ENCODE measurements at regions not wholly inside any gene's neighbourhood (a gene's known extent, or its start where the extent isn't known, plus 50 kb on each side); places are given as distances from the start of the nearest gene placed in this dataset.
A peak's percentile ranks its signal among the peaks of the same experiment; 100 is the strongest.
"Not testable (repeated sequence)": the region's sequence is repeated elsewhere in the genome, so short reads cannot be mapped to it uniquely, and the experiment has no call there.

GRCh38 chr4:79210636-79211049 is 115.2 kb downstream of the NAA11 start:
- peaks cover 0 to 15% (median 6%) of the 10 kb centered on the region in 7 donors for H3K9me3 Mint-ChIP-seq
- no peaks in the 10 kb centered on the region for H3K27me3 Mint-ChIP-seq
- peaks cover 5 to 10% (median 8%) of the 10 kb centered on the region in 3 donors for H3K4me1 Mint-ChIP-seq
- no peak for ATAC-seq (ENCODE audit: low read depth in 2 of 2)
- H3K27ac Mint-ChIP-seq, result no peak overlapping the region
- DNase-seq, result no peak
- H3K4me3 Mint-ChIP-seq, result no peak overlapping the region
- H3K36me3 Mint-ChIP-seq, result no peaks in the 10 kb centered on the region

GRCh38 chr4:79209822-79210635 is 115.8 kb downstream of the NAA11 start:
- Mint-ChIP-seq H3K27ac (peak overlapping the region in 2 of 6 donors; percentile 64 to 73), H3K4me3 (peak overlapping the region in 1 of 8 donors; percentile 53), H3K36me3 (no peaks in the 10 kb centered on the region), H3K27me3 (no peaks in the 10 kb centered on the region), H3K4me1 (peaks cover 5 to 10% (median 8%) of the 10 kb centered on the region in 3 donors), H3K9me3 (peaks cover 0 to 15% (median 6%) of the 10 kb centered on the region in 7 donors)
- ATAC-seq (ENCODE audit: low read depth in 2 of 2), result no peak
- no peak for DNase-seq

GRCh38 chr4:79209081-79209480 is 116.8 kb downstream of the NAA11 start:
- Mint-ChIP-seq H3K4me3 (no peak overlapping the region), H3K9me3 (peaks cover 0 to 15% (median 6%) of the 10 kb centered on the region in 7 donors), H3K27me3 (no peaks in the 10 kb centered on the region), H3K36me3 (no peaks in the 10 kb centered on the region), H3K4me1 (peaks cover 5 to 10% (median 8%) of the 10 kb centered on the region in 3 donors), H3K27ac (no peak overlapping the region)
- DNase-seq (no peak), ATAC-seq (ENCODE audit: low read depth in 2 of 2) (no peak)

- H3K27me3 Mint-ChIP-seq, result no peaks in the 10 kb centered on the region
- H3K36me3 Mint-ChIP-seq, result no peaks in the 10 kb centered on the region
- ATAC-seq (ENCODE audit: low read depth in 2 of 2), result no peak
- no peak overlapping the region for H3K27ac Mint-ChIP-seq
- H3K4me1 Mint-ChIP-seq, result peaks cover 5 to 10% (median 8%) of the 10 kb centered on the region in 3 donors
- H3K9me3 Mint-ChIP-seq, result peaks cover 0 to 15% (median 6%) of the 10 kb centered on the region in 7 donors
- no peak overlapping the region for H3K4me3 Mint-ChIP-seq
- DNase-seq, result no peak
Observed at GRCh38 chr4:79207281-79207680, 118.6 kb downstream of the NAA11 start.

GRCh38 chr4:79206660-79207059 is 119.2 kb downstream of the NAA11 start:
- no peak for DNase-seq
- H3K9me3 Mint-ChIP-seq, result peaks cover 0 to 15% (median 6%) of the 10 kb centered on the region in 7 donors
- no peak overlapping the region for H3K4me3 Mint-ChIP-seq
- H3K27ac Mint-ChIP-seq, result no peak overlapping the region
- peaks cover 5 to 10% (median 8%) of the 10 kb centered on the region in 3 donors for H3K4me1 Mint-ChIP-seq
- no peaks in the 10 kb centered on the region for H3K27me3 Mint-ChIP-seq
- H3K36me3 Mint-ChIP-seq, result no peaks in the 10 kb centered on the region
- no peak for ATAC-seq (ENCODE audit: low read depth in 2 of 2)

GRCh38 chr4:79205121-79205520 is 120.7 kb downstream of the NAA11 start:
- Mint-ChIP-seq H3K4me3 (no peak overlapping the region), H3K27ac (no peak overlapping the region), H3K36me3 (no peaks in the 10 kb centered on the region), H3K4me1 (peaks cover 4 to 6% (median 5%) of the 10 kb centered on the region in 3 donors), H3K27me3 (no peaks in the 10 kb centered on the region), H3K9me3 (peaks cover 0 to 15% (median 6%) of the 10 kb centered on the region in 7 donors)
- ATAC-seq (ENCODE audit: low read depth in 2 of 2) (no peak), DNase-seq (no peak)

- H3K27ac Mint-ChIP-seq, result no peak overlapping the region
- no peaks in the 10 kb centered on the region for H3K36me3 Mint-ChIP-seq
- H3K4me3 Mint-ChIP-seq, result no peak overlapping the region
- H3K27me3 Mint-ChIP-seq, result peaks cover 0 to 4% (median 0%) of the 10 kb centered on the region in 3 donors
- H3K9me3 Mint-ChIP-seq, result peaks cover 0 to 12% (median 5%) of the 10 kb centered on the region in 7 donors
- DNase-seq (no peak), ATAC-seq (ENCODE audit: low read depth in 2 of 2) (no peak)
- H3K4me1 Mint-ChIP-seq, result no peaks in the 10 kb centered on the region
Observed at GRCh38 chr4:79201971-79202370, 123.9 kb downstream of the NAA11 start.

- Mint-ChIP-seq H3K4me1 (no peaks in the 10 kb centered on the region), H3K27me3 (peaks cover 0 to 8% (median 4%) of the 10 kb centered on the region in 3 donors), H3K36me3 (no peaks in the 10 kb centered on the region), H3K9me3 (peaks cover 0 to 9% (median 0%) of the 10 kb centered on the region in 7 donors), H3K4me3 (no peak overlapping the region), H3K27ac (no peak overlapping the region)
- ATAC-seq (ENCODE audit: low read depth in 2 of 2), result no peak
- no peak for DNase-seq
Observed at GRCh38 chr4:79199743-79200142, 126.1 kb downstream of the NAA11 start.

- peaks cover 0 to 8% (median 4%) of the 10 kb centered on the region in 3 donors for H3K27me3 Mint-ChIP-seq
- no peaks in the 10 kb centered on the region for H3K4me1 Mint-ChIP-seq
- H3K36me3 Mint-ChIP-seq, result no peaks in the 10 kb centered on the region
- no peak for ATAC-seq (ENCODE audit: low read depth in 2 of 2)
- no peak overlapping the region for H3K27ac Mint-ChIP-seq
- no peak for DNase-seq
- peaks cover 0 to 9% (median 0%) of the 10 kb centered on the region in 7 donors for H3K9me3 Mint-ChIP-seq
- no peak overlapping the region for H3K4me3 Mint-ChIP-seq
Observed at GRCh38 chr4:79198951-79199587, 126.8 kb downstream of the NAA11 start.

- Mint-ChIP-seq H3K36me3 (no peaks in the 10 kb centered on the region), H3K4me3 (no peak overlapping the region), H3K9me3 (peaks cover 0 to 9% (median 0%) of the 10 kb centered on the region in 7 donors), H3K27ac (no peak overlapping the region), H3K27me3 (peaks cover 0 to 8% (median 4%) of the 10 kb centered on the region in 3 donors), H3K4me1 (no peaks in the 10 kb centered on the region)
- ATAC-seq (ENCODE audit: low read depth in 2 of 2), result no peak
- DNase-seq, result no peak
Observed at GRCh38 chr4:79197275-79198009, 128.4 kb downstream of the NAA11 start.

GRCh38 chr4:79191292-79191691 is 134.6 kb downstream of the NAA11 start:
- DNase-seq; H3K4me1 Mint-ChIP-seq; H3K4me3 Mint-ChIP-seq; ATAC-seq (ENCODE audit: low read depth in 2 of 2); H3K36me3 Mint-ChIP-seq; H3K27ac Mint-ChIP-seq; H3K27me3 Mint-ChIP-seq: not testable (repeated sequence)
- peaks cover 2 to 27% (median 12%) of the 10 kb centered on the region in 7 donors for H3K9me3 Mint-ChIP-seq

GRCh38 chr4:79185526-79186045 is 140.3 kb downstream of the NAA11 start:
- Mint-ChIP-seq H3K9me3 (peaks cover 2 to 14% (median 9%) of the 10 kb centered on the region in 7 donors), H3K27me3 (no peaks in the 10 kb centered on the region), H3K36me3 (no peaks in the 10 kb centered on the region), H3K4me1 (no peaks in the 10 kb centered on the region), H3K4me3 (no peak overlapping the region), H3K27ac (no peak overlapping the region)
- ATAC-seq (ENCODE audit: low read depth in 2 of 2) (no peak), DNase-seq (no peak)

- Mint-ChIP-seq H3K9me3 (peaks cover 3 to 14% (median 10%) of the 10 kb centered on the region in 7 donors), H3K4me3 (no peak overlapping the region), H3K27ac (no peak overlapping the region), H3K4me1 (no peaks in the 10 kb centered on the region), H3K36me3 (no peaks in the 10 kb centered on the region), H3K27me3 (no peaks in the 10 kb centered on the region)
- ATAC-seq (ENCODE audit: low read depth in 2 of 2) (no peak), DNase-seq (no peak)
Observed at GRCh38 chr4:79184476-79184875, 141.4 kb downstream of the NAA11 start.

Measured in naive B cell (primary cell).